ENCODE measurements at regions not wholly inside any gene's neighbourhood (a gene's known extent, or its start where the extent isn't known, plus 50 kb on each side); places are given as distances from the start of the nearest gene placed in this dataset.

DNA sequence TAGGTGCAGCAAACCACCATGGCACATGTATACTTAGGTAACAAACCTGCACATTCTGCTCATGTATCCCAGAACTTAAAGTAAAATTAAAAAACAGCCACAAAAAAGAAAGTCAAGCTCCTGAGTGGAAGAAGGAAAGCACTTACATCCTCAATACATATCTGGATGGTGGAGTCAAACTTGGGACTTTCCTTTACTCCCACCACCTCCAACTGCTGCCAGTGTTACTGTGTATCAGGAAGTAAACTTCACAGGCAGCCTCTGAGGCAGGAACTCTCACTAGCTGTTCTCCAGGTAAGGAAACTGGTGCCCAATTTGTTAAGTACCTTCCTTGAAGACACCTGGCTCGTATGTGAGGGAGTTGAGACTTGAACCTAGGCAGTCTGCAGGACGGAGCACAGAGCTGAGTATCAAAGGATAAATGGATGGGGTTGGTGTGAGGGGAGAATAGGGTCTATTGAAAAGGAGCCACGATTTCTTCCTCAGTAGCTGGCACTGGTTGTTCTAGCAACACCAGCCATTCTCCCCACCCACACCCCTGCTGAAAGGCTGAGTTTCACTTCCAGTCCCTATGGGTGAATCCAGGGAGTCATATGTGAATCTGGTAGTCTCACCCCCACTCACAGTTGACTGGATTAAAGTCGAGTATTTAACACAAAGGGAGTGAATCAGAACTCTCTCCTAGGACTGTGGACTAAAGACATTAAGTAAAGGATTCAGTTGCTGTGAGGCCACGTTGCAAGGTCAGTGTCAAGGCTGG lies 50.0 kb upstream of the GPR39 start:
- no peaks in the 10 kb centered on the region for H3K36me3 ChIP-seq (ENCODE audit: insufficient read depth, low read length)
- H3K4me1 ChIP-seq (ENCODE audit: insufficient read depth, low read length): no peaks in the 10 kb centered on the region
- no peak overlapping the region for H3K9ac ChIP-seq (ENCODE audit: low read depth, low read length)
- H3K9me3 ChIP-seq (ENCODE audit: insufficient read depth, low read depth, low read length): 0 out of 2 replicates have a peak, but pooled peaks cover 3% of the 10 kb centered on the region
- no peak overlapping the region for H3K27ac ChIP-seq (ENCODE audit: low read depth, low read length)
- no peak overlapping the region for H3K4me3 ChIP-seq (ENCODE audit: low read length)
- H3K27me3 ChIP-seq (ENCODE audit: insufficient read depth, low read length): no peaks in the 10 kb centered on the region
- WGBS: 88% methylated on average over 5 of the region's 5 CpGs
